Breast epithelium (tissue), 3 donors: ENCODE measurements at regions not wholly inside any gene's neighbourhood (a gene's known extent, or its start where the extent isn't known, plus 50 kb on each side); places are given as distances from the start of the nearest gene placed in this dataset.

Source experiments
- POLR2A ChIP-seq: fragments of 450-650 bp; IDR thresholded peaks from one replicate; pipeline ENCODE4 v1.6.1; 2016; ENCODE audit warnings: antibody characterized with exemption, mild to moderate bottlenecking, moderate library complexity
- POLR2AphosphoS5 ChIP-seq, 3 donors: sonication (generic); formaldehyde crosslinking; IDR thresholded peaks; one replicate each; pipeline ENCODE4 v1.6.1; 2017; ENCODE audit warnings: antibody characterized with exemption in 3 of 3

- TF ChIP-seq POLR2A (no peak), POLR2AphosphoS5 (IDR thresholded peaks at IDR 0.05) (no peak)
Observed at GRCh38 chr18:68542846-68543245, 172.1 kb downstream of the TMX3 start.
